DOHH2 (cell line): ENCODE measurements at regions not wholly inside any gene's neighbourhood (a gene's known extent, or its start where the extent isn't known, plus 50 kb on each side); places are given as distances from the start of the nearest gene placed in this dataset.

ENCODE experiments used
- H3F3A ChIP-seq: fragments of 200-600 bp; sonication (generic), shearing (Covaris generic); 2 replicates; pipeline ENCODE4 v1.6.0; 2016; ENCODE audit warnings: antibody characterized with exemption, mild to moderate bottlenecking; ENCODE audit not compliant: control insufficient read depth, insufficient read depth
- H3K27ac ChIP-seq: fragments of 200-600 bp; sonication (generic); 2 replicates; pipeline ENCODE4 v1.5.1; 2014; ENCODE audit warnings: low read depth, mild to moderate bottlenecking, low read length, moderate library complexity
- H3K27me3 ChIP-seq: fragments of 200-600 bp; sonication (generic); 2 replicates; pipeline ENCODE4 v1.6.1; 2014; ENCODE audit warnings: mild to moderate bottlenecking, low read length, mixed read lengths; ENCODE audit not compliant: control insufficient read depth
- H3K36me3 ChIP-seq: fragments of 200-600 bp; sonication (generic); 2 replicates; pipeline ENCODE4 v1.6.1; 2014; ENCODE audit warnings: mild to moderate bottlenecking, low read length, moderate library complexity, mixed read lengths; ENCODE audit not compliant: control insufficient read depth
- H3K4me1 ChIP-seq: fragments of 200-600 bp; sonication (generic); 2 replicates; pipeline ENCODE4 v1.6.1; 2014; ENCODE audit warnings: mild to moderate bottlenecking, low read length, mixed read lengths; ENCODE audit not compliant: control insufficient read depth
- H3K4me2 ChIP-seq: fragments of 200-600 bp; sonication (generic); 2 replicates; pipeline ENCODE4 v1.6.0; 2014; ENCODE audit warnings: mild to moderate bottlenecking, low read length, moderate library complexity
- H3K4me3 ChIP-seq: fragments of 200-600 bp; sonication (generic); 2 replicates; pipeline ENCODE4 v1.5.1; 2014; ENCODE audit warnings: mild to moderate bottlenecking, low read length, mixed read lengths
- H3K79me2 ChIP-seq: fragments of 200-600 bp; sonication (generic); 2 replicates; pipeline ENCODE4 v1.6.1; 2014; ENCODE audit warnings: mild to moderate bottlenecking, low read length, mixed read lengths; ENCODE audit not compliant: control insufficient read depth
- H3K9me2 ChIP-seq: fragments of 200-600 bp; sonication (generic); replicated peaks from 2 replicates; pipeline ENCODE4 v1.6.1; 2014; ENCODE audit warnings: mild to moderate bottlenecking, low read length, mixed read lengths; ENCODE audit not compliant: control insufficient read depth
- H3K9me3 ChIP-seq: fragments of 200-600 bp; sonication (generic); 2 replicates; pipeline ENCODE4 v1.6.1; 2014; ENCODE audit warnings: antibody characterized with exemption, low read length, mixed read lengths; ENCODE audit not compliant: control insufficient read depth, insufficient read depth
- H4K20me1 ChIP-seq: fragments of 200-600 bp; sonication (generic); 2 replicates; pipeline ENCODE4 v1.6.0; 2014; ENCODE audit warnings: low read depth, mild to moderate bottlenecking, antibody characterized with exemption, low read length, moderate library complexity; ENCODE audit not compliant: control insufficient read depth, insufficient read depth
- EZH2phosphoT487 ChIP-seq: fragments of 200-600 bp; sonication (generic); IDR thresholded peaks from 2 replicates; pipeline ENCODE4 v1.6.1; 2017; ENCODE audit warnings: borderline replicate concordance, mild to moderate bottlenecking, antibody characterized with exemption, low read length, moderate library complexity, mixed read lengths
- TF ChIP-seq, protein P1 (sequence below): fragments of 200-600 bp; sonication (generic); IDR thresholded peaks from one replicate; pipeline ENCODE4 v1.5.1; 2014; ENCODE audit warnings: antibody characterized with exemption, mild to moderate bottlenecking, low read depth, low read length; ENCODE audit not compliant: poor library complexity, severe bottlenecking

DNA sequence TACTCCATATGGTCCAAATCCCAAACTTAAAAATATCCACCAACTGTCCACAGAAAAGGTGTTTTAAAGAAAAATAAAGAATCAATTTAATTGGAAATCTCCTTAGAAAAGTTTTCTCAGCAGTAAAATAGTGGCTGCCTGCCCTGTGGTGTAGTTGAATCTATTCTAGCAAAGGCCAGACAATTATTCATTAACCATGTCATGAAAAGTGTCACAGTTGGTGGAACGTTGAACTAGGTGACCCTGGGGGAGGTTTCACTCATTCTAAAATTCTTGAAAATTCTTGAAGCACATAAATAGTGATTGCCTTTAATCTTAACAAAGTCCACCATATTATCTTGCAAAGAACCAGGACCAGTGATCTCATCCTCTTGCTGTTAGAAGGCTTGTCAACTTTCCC is 78.4 kb upstream of the GZMB start:
- TF ChIP-seq, protein P1, sequence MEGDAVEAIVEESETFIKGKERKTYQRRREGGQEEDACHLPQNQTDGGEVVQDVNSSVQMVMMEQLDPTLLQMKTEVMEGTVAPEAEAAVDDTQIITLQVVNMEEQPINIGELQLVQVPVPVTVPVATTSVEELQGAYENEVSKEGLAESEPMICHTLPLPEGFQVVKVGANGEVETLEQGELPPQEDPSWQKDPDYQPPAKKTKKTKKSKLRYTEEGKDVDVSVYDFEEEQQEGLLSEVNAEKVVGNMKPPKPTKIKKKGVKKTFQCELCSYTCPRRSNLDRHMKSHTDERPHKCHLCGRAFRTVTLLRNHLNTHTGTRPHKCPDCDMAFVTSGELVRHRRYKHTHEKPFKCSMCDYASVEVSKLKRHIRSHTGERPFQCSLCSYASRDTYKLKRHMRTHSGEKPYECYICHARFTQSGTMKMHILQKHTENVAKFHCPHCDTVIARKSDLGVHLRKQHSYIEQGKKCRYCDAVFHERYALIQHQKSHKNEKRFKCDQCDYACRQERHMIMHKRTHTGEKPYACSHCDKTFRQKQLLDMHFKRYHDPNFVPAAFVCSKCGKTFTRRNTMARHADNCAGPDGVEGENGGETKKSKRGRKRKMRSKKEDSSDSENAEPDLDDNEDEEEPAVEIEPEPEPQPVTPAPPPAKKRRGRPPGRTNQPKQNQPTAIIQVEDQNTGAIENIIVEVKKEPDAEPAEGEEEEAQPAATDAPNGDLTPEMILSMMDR = no peak
- no peak for TF ChIP-seq EZH2phosphoT487
- no peak overlapping the region for H3K4me2 ChIP-seq
- no peaks in the 10 kb centered on the region for H3K9me2 ChIP-seq
- H3K4me3 ChIP-seq = no peak overlapping the region
- H3K9me3 ChIP-seq = no peaks in the 10 kb centered on the region
- H3K36me3 ChIP-seq = no peaks in the 10 kb centered on the region
- H3K27ac ChIP-seq = no peak overlapping the region
- H3K4me1 ChIP-seq = no peaks in the 10 kb centered on the region
- H3K79me2 ChIP-seq = no peaks in the 10 kb centered on the region
- H3F3A ChIP-seq = no peaks in the 10 kb centered on the region
- H3K27me3 ChIP-seq = no peaks in the 10 kb centered on the region
- no peaks in the 10 kb centered on the region for H4K20me1 ChIP-seq

DNA sequence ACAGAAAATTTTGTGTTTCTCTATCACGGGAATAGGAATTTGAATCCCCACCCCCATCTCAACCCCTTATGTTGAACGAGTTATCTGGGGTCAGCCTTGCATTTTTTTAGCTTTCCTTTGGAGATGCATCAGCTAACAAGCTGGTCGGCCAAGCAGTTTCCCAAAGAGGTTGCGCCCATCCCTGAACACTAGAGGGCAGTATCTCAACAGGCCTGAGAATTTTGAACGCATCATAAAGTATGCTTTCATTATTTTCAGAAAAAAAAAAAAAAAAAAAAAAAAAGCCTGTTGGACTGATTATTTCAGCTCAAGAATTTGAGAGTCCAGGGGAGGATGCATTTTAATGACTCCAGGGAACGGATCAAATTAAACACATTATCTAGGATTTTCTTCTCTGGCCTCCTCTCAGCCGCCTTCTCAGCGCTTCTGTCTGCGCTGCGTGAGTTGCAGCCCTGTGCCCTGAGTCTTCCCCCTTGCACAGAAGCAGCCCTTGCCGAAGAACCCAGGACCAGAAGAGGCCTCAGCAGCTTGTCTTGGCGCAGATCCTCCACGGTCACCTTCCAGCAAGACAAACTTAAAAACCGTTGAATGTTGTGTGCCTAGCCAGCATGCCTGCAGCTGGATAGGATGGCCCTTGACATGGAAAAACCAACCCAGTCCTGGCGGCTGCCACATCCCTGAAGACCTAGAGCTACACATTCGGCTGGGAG is 76.6 kb upstream of the GZMB start:
- H3K27ac ChIP-seq = no peak overlapping the region
- no peaks in the 10 kb centered on the region; the same call in 1 of the 2 replicates for H3K4me1 ChIP-seq
- H3K27me3 ChIP-seq = no peaks in the 10 kb centered on the region
- no peaks in the 10 kb centered on the region for H3K36me3 ChIP-seq
- no peaks in the 10 kb centered on the region for H3K9me3 ChIP-seq
- H3F3A ChIP-seq = no peaks in the 10 kb centered on the region
- H4K20me1 ChIP-seq = no peaks in the 10 kb centered on the region
- no peak overlapping the region for H3K4me2 ChIP-seq
- H3K4me3 ChIP-seq = no peak overlapping the region
- H3K9me2 ChIP-seq = no peaks in the 10 kb centered on the region
- TF ChIP-seq, protein P1 = peak; percentile 73
- TF ChIP-seq EZH2phosphoT487 = no peak
- no peaks in the 10 kb centered on the region for H3K79me2 ChIP-seq

DNA sequence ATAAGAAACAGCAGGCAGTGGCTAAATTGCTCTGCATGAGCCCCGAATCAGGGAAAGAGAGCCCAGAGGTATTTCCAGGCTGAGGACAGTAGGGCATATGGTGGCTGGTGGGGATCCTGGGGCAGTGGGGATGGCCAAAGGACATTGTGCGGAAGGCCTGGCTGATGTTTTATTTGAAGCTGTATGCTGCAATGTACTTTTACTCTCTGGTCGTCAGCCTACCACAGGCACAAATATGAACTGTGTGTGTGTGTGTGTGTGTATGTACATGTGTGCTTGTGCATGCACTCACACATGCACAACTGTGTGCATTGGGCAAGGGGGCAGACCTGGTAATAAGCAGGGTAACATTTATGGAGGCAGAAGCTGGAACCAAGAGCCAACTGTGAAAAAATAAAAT is 74.7 kb upstream of the GZMB start:
- Histone ChIP-seq H3K9me2 (no peaks in the 10 kb centered on the region), H3F3A (no peaks in the 10 kb centered on the region), H3K9me3 (no peaks in the 10 kb centered on the region), H3K4me2 (no peak overlapping the region), H3K4me1 (no peaks in the 10 kb centered on the region; the same call in 1 of the 2 replicates), H3K36me3 (no peaks in the 10 kb centered on the region), H3K4me3 (no peak overlapping the region), H4K20me1 (no peaks in the 10 kb centered on the region), H3K27me3 (no peaks in the 10 kb centered on the region), H3K27ac (no peak overlapping the region), H3K79me2 (no peaks in the 10 kb centered on the region)
- TF ChIP-seq, protein P1 = no peak
- TF ChIP-seq EZH2phosphoT487 = no peak

DNA sequence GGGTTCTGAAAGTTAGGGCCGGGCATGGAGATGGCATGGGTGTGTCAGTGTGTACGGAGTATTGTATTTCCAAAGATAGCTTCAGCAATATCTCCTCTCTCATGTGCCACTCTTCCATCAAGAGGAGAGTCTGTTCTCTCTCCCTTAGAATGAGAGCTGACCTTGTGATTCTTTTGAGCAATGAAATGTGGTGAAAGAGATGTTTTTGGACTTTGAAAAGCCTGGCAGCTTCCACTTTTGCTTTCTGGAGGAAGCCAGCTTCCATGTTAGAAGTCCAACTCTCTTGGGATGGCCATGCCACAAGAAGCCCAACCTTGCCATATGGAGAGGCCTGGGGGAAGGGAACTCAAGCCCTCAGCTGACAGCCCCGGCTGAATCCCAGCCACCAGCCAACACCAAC is 72.4 kb upstream of the GZMB start:
- H3K9me3 ChIP-seq = no peaks in the 10 kb centered on the region
- no peak overlapping the region for H3K4me3 ChIP-seq
- no peak overlapping the region for H3K27ac ChIP-seq
- H3K4me2 ChIP-seq = no peak overlapping the region
- H3F3A ChIP-seq = no peaks in the 10 kb centered on the region
- H3K9me2 ChIP-seq = no peaks in the 10 kb centered on the region
- H4K20me1 ChIP-seq = no peaks in the 10 kb centered on the region
- no peaks in the 10 kb centered on the region for H3K79me2 ChIP-seq
- no peaks in the 10 kb centered on the region for H3K36me3 ChIP-seq
- H3K4me1 ChIP-seq = no peaks in the 10 kb centered on the region; the same call in 1 of the 2 replicates
- TF ChIP-seq, protein P1 = no peak
- no peak for TF ChIP-seq EZH2phosphoT487
- no peaks in the 10 kb centered on the region for H3K27me3 ChIP-seq
